ENCODE measurements at regions not wholly inside any gene's neighbourhood (a gene's known extent, or its start where the extent isn't known, plus 50 kb on each side); places are given as distances from the start of the nearest gene placed in this dataset.

GRCh38 chr2:62343636-62344337, 147.9 kb downstream of the B3GNT2 start (continued):
- TF ChIP-seq, protein P1, sequence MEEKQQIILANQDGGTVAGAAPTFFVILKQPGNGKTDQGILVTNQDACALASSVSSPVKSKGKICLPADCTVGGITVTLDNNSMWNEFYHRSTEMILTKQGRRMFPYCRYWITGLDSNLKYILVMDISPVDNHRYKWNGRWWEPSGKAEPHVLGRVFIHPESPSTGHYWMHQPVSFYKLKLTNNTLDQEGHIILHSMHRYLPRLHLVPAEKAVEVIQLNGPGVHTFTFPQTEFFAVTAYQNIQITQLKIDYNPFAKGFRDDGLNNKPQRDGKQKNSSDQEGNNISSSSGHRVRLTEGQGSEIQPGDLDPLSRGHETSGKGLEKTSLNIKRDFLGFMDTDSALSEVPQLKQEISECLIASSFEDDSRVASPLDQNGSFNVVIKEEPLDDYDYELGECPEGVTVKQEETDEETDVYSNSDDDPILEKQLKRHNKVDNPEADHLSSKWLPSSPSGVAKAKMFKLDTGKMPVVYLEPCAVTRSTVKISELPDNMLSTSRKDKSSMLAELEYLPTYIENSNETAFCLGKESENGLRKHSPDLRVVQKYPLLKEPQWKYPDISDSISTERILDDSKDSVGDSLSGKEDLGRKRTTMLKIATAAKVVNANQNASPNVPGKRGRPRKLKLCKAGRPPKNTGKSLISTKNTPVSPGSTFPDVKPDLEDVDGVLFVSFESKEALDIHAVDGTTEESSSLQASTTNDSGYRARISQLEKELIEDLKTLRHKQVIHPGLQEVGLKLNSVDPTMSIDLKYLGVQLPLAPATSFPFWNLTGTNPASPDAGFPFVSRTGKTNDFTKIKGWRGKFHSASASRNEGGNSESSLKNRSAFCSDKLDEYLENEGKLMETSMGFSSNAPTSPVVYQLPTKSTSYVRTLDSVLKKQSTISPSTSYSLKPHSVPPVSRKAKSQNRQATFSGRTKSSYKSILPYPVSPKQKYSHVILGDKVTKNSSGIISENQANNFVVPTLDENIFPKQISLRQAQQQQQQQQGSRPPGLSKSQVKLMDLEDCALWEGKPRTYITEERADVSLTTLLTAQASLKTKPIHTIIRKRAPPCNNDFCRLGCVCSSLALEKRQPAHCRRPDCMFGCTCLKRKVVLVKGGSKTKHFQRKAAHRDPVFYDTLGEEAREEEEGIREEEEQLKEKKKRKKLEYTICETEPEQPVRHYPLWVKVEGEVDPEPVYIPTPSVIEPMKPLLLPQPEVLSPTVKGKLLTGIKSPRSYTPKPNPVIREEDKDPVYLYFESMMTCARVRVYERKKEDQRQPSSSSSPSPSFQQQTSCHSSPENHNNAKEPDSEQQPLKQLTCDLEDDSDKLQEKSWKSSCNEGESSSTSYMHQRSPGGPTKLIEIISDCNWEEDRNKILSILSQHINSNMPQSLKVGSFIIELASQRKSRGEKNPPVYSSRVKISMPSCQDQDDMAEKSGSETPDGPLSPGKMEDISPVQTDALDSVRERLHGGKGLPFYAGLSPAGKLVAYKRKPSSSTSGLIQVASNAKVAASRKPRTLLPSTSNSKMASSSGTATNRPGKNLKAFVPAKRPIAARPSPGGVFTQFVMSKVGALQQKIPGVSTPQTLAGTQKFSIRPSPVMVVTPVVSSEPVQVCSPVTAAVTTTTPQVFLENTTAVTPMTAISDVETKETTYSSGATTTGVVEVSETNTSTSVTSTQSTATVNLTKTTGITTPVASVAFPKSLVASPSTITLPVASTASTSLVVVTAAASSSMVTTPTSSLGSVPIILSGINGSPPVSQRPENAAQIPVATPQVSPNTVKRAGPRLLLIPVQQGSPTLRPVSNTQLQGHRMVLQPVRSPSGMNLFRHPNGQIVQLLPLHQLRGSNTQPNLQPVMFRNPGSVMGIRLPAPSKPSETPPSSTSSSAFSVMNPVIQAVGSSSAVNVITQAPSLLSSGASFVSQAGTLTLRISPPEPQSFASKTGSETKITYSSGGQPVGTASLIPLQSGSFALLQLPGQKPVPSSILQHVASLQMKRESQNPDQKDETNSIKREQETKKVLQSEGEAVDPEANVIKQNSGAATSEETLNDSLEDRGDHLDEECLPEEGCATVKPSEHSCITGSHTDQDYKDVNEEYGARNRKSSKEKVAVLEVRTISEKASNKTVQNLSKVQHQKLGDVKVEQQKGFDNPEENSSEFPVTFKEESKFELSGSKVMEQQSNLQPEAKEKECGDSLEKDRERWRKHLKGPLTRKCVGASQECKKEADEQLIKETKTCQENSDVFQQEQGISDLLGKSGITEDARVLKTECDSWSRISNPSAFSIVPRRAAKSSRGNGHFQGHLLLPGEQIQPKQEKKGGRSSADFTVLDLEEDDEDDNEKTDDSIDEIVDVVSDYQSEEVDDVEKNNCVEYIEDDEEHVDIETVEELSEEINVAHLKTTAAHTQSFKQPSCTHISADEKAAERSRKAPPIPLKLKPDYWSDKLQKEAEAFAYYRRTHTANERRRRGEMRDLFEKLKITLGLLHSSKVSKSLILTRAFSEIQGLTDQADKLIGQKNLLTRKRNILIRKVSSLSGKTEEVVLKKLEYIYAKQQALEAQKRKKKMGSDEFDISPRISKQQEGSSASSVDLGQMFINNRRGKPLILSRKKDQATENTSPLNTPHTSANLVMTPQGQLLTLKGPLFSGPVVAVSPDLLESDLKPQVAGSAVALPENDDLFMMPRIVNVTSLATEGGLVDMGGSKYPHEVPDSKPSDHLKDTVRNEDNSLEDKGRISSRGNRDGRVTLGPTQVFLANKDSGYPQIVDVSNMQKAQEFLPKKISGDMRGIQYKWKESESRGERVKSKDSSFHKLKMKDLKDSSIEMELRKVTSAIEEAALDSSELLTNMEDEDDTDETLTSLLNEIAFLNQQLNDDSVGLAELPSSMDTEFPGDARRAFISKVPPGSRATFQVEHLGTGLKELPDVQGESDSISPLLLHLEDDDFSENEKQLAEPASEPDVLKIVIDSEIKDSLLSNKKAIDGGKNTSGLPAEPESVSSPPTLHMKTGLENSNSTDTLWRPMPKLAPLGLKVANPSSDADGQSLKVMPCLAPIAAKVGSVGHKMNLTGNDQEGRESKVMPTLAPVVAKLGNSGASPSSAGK (IDR thresholded peaks at IDR 0.05): peak; percentile 71
- no peak for TF ChIP-seq ZNF24 (IDR thresholded peaks at IDR 0.05)
- TF ChIP-seq, protein P2, sequence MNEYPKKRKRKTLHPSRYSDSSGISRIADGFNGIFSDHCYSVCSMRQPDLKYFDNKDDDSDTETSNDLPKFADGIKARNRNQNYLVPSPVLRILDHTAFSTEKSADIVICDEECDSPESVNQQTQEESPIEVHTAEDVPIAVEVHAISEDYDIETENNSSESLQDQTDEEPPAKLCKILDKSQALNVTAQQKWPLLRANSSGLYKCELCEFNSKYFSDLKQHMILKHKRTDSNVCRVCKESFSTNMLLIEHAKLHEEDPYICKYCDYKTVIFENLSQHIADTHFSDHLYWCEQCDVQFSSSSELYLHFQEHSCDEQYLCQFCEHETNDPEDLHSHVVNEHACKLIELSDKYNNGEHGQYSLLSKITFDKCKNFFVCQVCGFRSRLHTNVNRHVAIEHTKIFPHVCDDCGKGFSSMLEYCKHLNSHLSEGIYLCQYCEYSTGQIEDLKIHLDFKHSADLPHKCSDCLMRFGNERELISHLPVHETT (CRISPR knock-in tag; conservative IDR thresholded peaks at IDR 0.05 in 1 of 2, IDR thresholded peaks at IDR 0.05 in 1 of 2): no peak
- peak; percentile 25 to 48; a peak in 2 of 4 replicates for TF ChIP-seq MNT (conservative IDR thresholded peaks at IDR 0.05)
- no peak for TF ChIP-seq NONO (IDR thresholded peaks at IDR 0.05; ENCODE audit: low read depth in 2 of 2, low read length in 1 of 2)
- no peak for TF ChIP-seq NR3C1 (CRISPR knock-in tag; IDR thresholded peaks at IDR 0.05)
- no peak for TF ChIP-seq MTA3 (IDR thresholded peaks at IDR 0.05; ENCODE audit: borderline replicate concordance)
- TF ChIP-seq CBFA2T3 (IDR thresholded peaks at IDR 0.05): peak; percentile 18; the same call in 1 of the 2 replicates
- TF ChIP-seq CREB1 (IDR thresholded peaks at IDR 0.05): no peak
- no peak for TF ChIP-seq CREB1 (CRISPR knock-in tag; IDR thresholded peaks at IDR 0.05)
- no peak for TF ChIP-seq ZFP91 (CRISPR knock-in tag; IDR thresholded peaks at IDR 0.05)
